GM12878 (cell line): ENCODE measurements at regions not wholly inside any gene's neighbourhood (a gene's known extent, or its start where the extent isn't known, plus 50 kb on each side); places are given as distances from the start of the nearest gene placed in this dataset.

Experiments used
- ATAC-seq: fragments of 200-7000 bp; cut with Tn5 transposase; 3 replicates; pipeline ENCODE4 v1.9.1; 2020; ENCODE audit warnings: mild to moderate bottlenecking, moderate library complexity
- BruUV-seq: library from RNA; stranded (reverse); fragments of 400-500 nt; replicated peaks from 2 replicates; lab custom pipeline; 2021; lab: Mats Ljungman, UMichigan
- CTCF ChIA-PET: fragments of 300-600 bp; sonication (Branson Sonifier 250); formaldehyde crosslinking; extraction: SDS; loops from one replicate; lab custom pipeline; 2021; ENCODE audit warnings: inconsistent platforms; lab: Yijun Ruan, JAX
- POLR2A ChIA-PET: fragments of 350-600 bp; formaldehyde crosslinking; extraction: SDS; loops from one replicate; lab custom pipeline; 2021; ENCODE audit warnings: inconsistent platforms; lab: Charles Lee
- RAD21 ChIA-PET: fragments of 300-600 bp; sonication (Branson Sonifier 250); formaldehyde crosslinking; loops from one replicate; lab custom pipeline; 2023; ENCODE audit warnings: antibody characterized with exemption; ENCODE audit not compliant: unreplicated experiment; lab: Charles Lee
- SMC1A ChIA-PET: fragments of 300-600 bp; sonication (Branson Sonifier 250); formaldehyde crosslinking; loops from one replicate; lab custom pipeline; 2023; ENCODE audit not compliant: unreplicated experiment, uncharacterized antibody; lab: Charles Lee
- DNase-seq: peaks from one replicate; pipeline ENCODE4 v3.0.0-alpha.2; 2011; ENCODE audit warnings: low read depth, low spot score
- FAIRE-seq: peaks from 3 replicates; lab custom pipeline; 2011; peaks lifted over from hg19 to GRCh38; lab: Jason Lieb, UNC
- H2AFZ ChIP-seq: 2 replicates; pipeline ENCODE4 v1.6.0; 2011; ENCODE audit warnings: low read depth, low read length, control low read depth; ENCODE audit not compliant: control insufficient read depth
- H3K27ac ChIP-seq: 2 replicates; pipeline ENCODE4 v1.5.1; 2011; ENCODE audit warnings: control low read depth; ENCODE audit not compliant: control insufficient read depth, insufficient read depth
- H3K27me3 ChIP-seq, 2 experiments: replicated peaks in 1 of 2; 2 replicates each; pipeline versions ENCODE4 v1.6.0 to v1.6.1; 2011; ENCODE audit warnings: low read length in 1 of 2; ENCODE audit not compliant: control insufficient read depth in 2 of 2, insufficient read depth in 2 of 2
- H3K36me3 ChIP-seq, 2 experiments: 2 replicates each; pipeline ENCODE4 v1.5.1; 2011; ENCODE audit warnings: low read length in 1 of 2; ENCODE audit not compliant: control insufficient read depth in 2 of 2, insufficient read depth in 2 of 2
- H3K4me1 ChIP-seq: 2 replicates; pipeline ENCODE4 v1.6.1; 2011; ENCODE audit warnings: mild to moderate bottlenecking, low read length, moderate library complexity, mixed read lengths; ENCODE audit not compliant: control insufficient read depth, insufficient read depth
- H3K4me2 ChIP-seq: 2 replicates; pipeline ENCODE4 v1.6.0; 2011; ENCODE audit warnings: control low read depth; ENCODE audit not compliant: control insufficient read depth, insufficient read depth
- H3K4me3 ChIP-seq: fragments of 200-600 bp; sonication (generic); 2 replicates; pipeline ENCODE4 v1.5.1; 2016
- H3K79me2 ChIP-seq: 2 replicates; pipeline ENCODE4 v1.6.0; 2011; ENCODE audit warnings: low read length; ENCODE audit not compliant: control insufficient read depth, insufficient read depth
- H3K9ac ChIP-seq: 2 replicates; pipeline ENCODE4 v1.8.0; 2011; ENCODE audit warnings: low read length, control low read depth, mixed read lengths; ENCODE audit not compliant: control insufficient read depth, insufficient read depth
- H3K9me3 ChIP-seq: replicated peaks from 3 replicates; pipeline ENCODE4 v1.5.1; 2011; ENCODE audit warnings: mild to moderate bottlenecking, low read length; ENCODE audit not compliant: control insufficient read depth, insufficient read depth
- H4K20me1 ChIP-seq: 2 replicates; pipeline ENCODE4 v1.6.0; 2011; ENCODE audit not compliant: control insufficient read depth, insufficient read depth
- ASH2L ChIP-seq: fragments of 300-600, 200-600 bp; sonication (generic); IDR thresholded peaks from 2 replicates; pipeline ENCODE4 v1.6.1; 2017; ENCODE audit warnings: low read depth, mild to moderate bottlenecking, borderline replicate concordance
- ATF3 ChIP-seq: IDR thresholded peaks from 2 replicates; pipeline ENCODE4 v1.6.1; 2011; ENCODE audit warnings: low read depth, mild to moderate bottlenecking, low read length, moderate library complexity, borderline replicate concordance; ENCODE audit errors: extremely low read depth
- BACH1 ChIP-seq: fragments of 450-650 bp; IDR thresholded peaks from 2 replicates; pipeline ENCODE4 v1.6.1; 2017; ENCODE audit warnings: mild to moderate bottlenecking, borderline replicate concordance
- BRCA1 ChIP-seq: IDR thresholded peaks from 2 replicates; pipeline ENCODE4 v1.6.1; 2011; ENCODE audit warnings: low read depth, low read length, improper control_type of control experiment
- CREB1 ChIP-seq: IDR thresholded peaks from 2 replicates; pipeline ENCODE4 v1.6.1; 2012; ENCODE audit warnings: low read depth, mild to moderate bottlenecking, inconsistent platforms
- E2F8 ChIP-seq: fragments of 450-650 bp; IDR thresholded peaks from 2 replicates; pipeline ENCODE4 v1.6.1; 2018; ENCODE audit warnings: mild to moderate bottlenecking, low read depth, moderate library complexity; ENCODE audit not compliant: partially characterized antibody
- EGR1 ChIP-seq, 2 experiments: IDR thresholded peaks; 1 replicate in 1 of 2; 2 replicates in 1 of 2; pipeline ENCODE4 v1.6.1; 2011 to 2012; ENCODE audit warnings: low read depth in 2 of 2, low read length in 2 of 2, borderline replicate concordance in 1 of 2, mild to moderate bottlenecking in 1 of 2, moderate library complexity in 1 of 2
- EZH2 ChIP-seq: IDR thresholded peaks from 2 replicates; pipeline ENCODE4 v1.6.1; 2012; ENCODE audit warnings: low read depth, mild to moderate bottlenecking, control low read depth, inconsistent platforms, low read length, borderline replicate concordance; ENCODE audit not compliant: control insufficient read depth
- FOXK2 ChIP-seq: fragments of 450-650 bp; IDR thresholded peaks from 2 replicates; pipeline ENCODE4 v1.6.1; 2017; ENCODE audit warnings: mild to moderate bottlenecking, moderate library complexity
- MTA2 ChIP-seq: fragments of 450-650 bp; IDR thresholded peaks from 2 replicates; pipeline ENCODE4 v1.6.1; 2016; ENCODE audit warnings: low read depth, mild to moderate bottlenecking, moderate library complexity
- NFXL1 ChIP-seq: fragments of 450-650 bp; IDR thresholded peaks from 2 replicates; pipeline ENCODE4 v1.6.1; 2017; ENCODE audit warnings: antibody characterized with exemption, mild to moderate bottlenecking, borderline replicate concordance
- STAT3 ChIP-seq: IDR thresholded peaks from 2 replicates; pipeline ENCODE4 v1.6.1; 2011; ENCODE audit warnings: low read depth, low read length, improper control_type of control experiment
- SUPT20H ChIP-seq: IDR thresholded peaks from 2 replicates; pipeline ENCODE4 v1.6.1; 2011; ENCODE audit warnings: low read depth, mild to moderate bottlenecking, low read length, moderate library complexity, borderline replicate concordance; ENCODE audit not compliant: control insufficient read depth
- TARDBP ChIP-seq: IDR thresholded peaks from 2 replicates; pipeline ENCODE4 v1.6.1; 2016; ENCODE audit warnings: borderline replicate concordance
- TCF12 ChIP-seq: IDR thresholded peaks from 2 replicates; pipeline ENCODE4 v1.6.1; 2011; ENCODE audit warnings: low read depth, mild to moderate bottlenecking, low read length
- YY1 ChIP-seq: IDR thresholded peaks from 2 replicates; pipeline ENCODE4 v1.6.1; 2011; ENCODE audit warnings: low read depth, mild to moderate bottlenecking, low read length
- ZNF24 ChIP-seq: fragments of 450-650 bp; IDR thresholded peaks from 2 replicates; pipeline ENCODE4 v1.6.1; 2017; ENCODE audit warnings: antibody characterized with exemption, mild to moderate bottlenecking
- WGBS: methylation state at CpG from one replicate; pipeline ENCODE4 v1.1.6; 2016; ENCODE audit warnings: low lambda C conversion rate; ENCODE audit not compliant: insufficient replicate concordance, insufficient coverage; ENCODE audit errors: missing lambda C conversion rate; 5-methylcytosine and 5-hydroxymethylcytosine counted together
- in situ Hi-C: fragments of 300-500 bp; cut with MboI; formaldehyde crosslinking; loops from 9 replicates; pipeline ENCODE4 v1.14.3; 2018; ENCODE audit warnings: mixed read lengths
- intact Hi-C: fragments of 100-400 bp; cut with micrococcal nuclease; formaldehyde crosslinking; loops from one replicate; pipeline ENCODE4 v1.14.2; 2022; ENCODE audit not compliant: unreplicated experiment
- TF ChIP-seq, protein P1 (sequence below): fragments of 150-350 bp; IDR thresholded peaks from 2 replicates; pipeline ENCODE4 v1.6.1; 2014; ENCODE audit warnings: mild to moderate bottlenecking, low read depth, low read length

- SMC1A ChIA-PET = interaction anchor here (0.8 kb wide), 1 partner anchor 163 kb away, joined by 3 read pairs; no protein-coding TSS in a partner anchor
- CTCF ChIA-PET = no interaction called here
- POLR2A ChIA-PET = no interaction called here
- Histone ChIP-seq H3K9ac (no peak overlapping the region), H3K36me3 (no peaks in the 10 kb centered on the region), H3K27me3 (no peaks in the 10 kb centered on the region), H3K4me1 (no peaks in the 10 kb centered on the region), H4K20me1 (no peaks in the 10 kb centered on the region), H3K4me3 (no peak overlapping the region), H2AFZ (no peak overlapping the region), H3K4me2 (no peak overlapping the region), H3K27ac (no peak overlapping the region), H3K79me2 (no peaks in the 10 kb centered on the region), H3K9me3 (no peaks in the 10 kb centered on the region)
- 0% methylated on average over 1 of the region's 1 CpG for WGBS
- ATAC-seq (no peak), DNase-seq (no peak), FAIRE-seq (no peak)
- intact Hi-C loops (no loop called here), in situ Hi-C loops (no loop called here)
- TF ChIP-seq YY1 (no peak), BACH1 (no peak), STAT3 (no peak), ATF3 (no peak), E2F8 (no peak), ASH2L (no peak), BRCA1 (no peak), ZNF24 (no peak), TARDBP (no peak), FOXK2 (no peak), EGR1 (IDR thresholded peaks at IDR 0.05; ENCODE audit: borderline replicate concordance in 1 of 2, low read depth in 2 of 2, low read length in 2 of 2) (no peak), SUPT20H (no peak), TCF12 (no peak), MTA2 (no peak), CREB1 (no peak), EZH2 (no peak), NFXL1 (no peak)
- TF ChIP-seq, protein P1, sequence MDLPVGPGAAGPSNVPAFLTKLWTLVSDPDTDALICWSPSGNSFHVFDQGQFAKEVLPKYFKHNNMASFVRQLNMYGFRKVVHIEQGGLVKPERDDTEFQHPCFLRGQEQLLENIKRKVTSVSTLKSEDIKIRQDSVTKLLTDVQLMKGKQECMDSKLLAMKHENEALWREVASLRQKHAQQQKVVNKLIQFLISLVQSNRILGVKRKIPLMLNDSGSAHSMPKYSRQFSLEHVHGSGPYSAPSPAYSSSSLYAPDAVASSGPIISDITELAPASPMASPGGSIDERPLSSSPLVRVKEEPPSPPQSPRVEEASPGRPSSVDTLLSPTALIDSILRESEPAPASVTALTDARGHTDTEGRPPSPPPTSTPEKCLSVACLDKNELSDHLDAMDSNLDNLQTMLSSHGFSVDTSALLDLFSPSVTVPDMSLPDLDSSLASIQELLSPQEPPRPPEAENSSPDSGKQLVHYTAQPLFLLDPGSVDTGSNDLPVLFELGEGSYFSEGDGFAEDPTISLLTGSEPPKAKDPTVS = no peak
- no TSS peak for BruUV-seq
- RAD21 ChIA-PET = no interaction called here
These were observed 679.3 kb downstream of the NR4A2 start for GRCh38 chr2:155653176-155653575.
